Uterus (tissue), 3 donors: ENCODE measurements at regions not wholly inside any gene's neighbourhood (a gene's known extent, or its start where the extent isn't known, plus 50 kb on each side); places are given as distances from the start of the nearest gene placed in this dataset.

Source experiments
- DNase-seq, 2 donors: peaks; one replicate each; pipeline ENCODE4 v3.0.0-alpha.2; 2019 to 2020
- H3K27ac ChIP-seq, 2 donors: fragments of 200-600 bp; sonication (generic); 1 replicate in 1 of 2; 2 replicates in 1 of 2; pipeline ENCODE4 v1.5.1; 2016 to 2018
- H3K27me3 ChIP-seq, 2 donors: fragments of 200-600 bp; sonication (generic); one replicate each; pipeline ENCODE4 v1.5.1; 2018 to 2019; ENCODE audit warnings: control low read depth in 1 of 2
- H3K36me3 ChIP-seq, 2 donors: fragments of 200-600 bp; sonication (generic); one replicate each; pipeline ENCODE4 v1.5.1; 2019; ENCODE audit warnings: control low read depth in 1 of 2
- H3K4me1 ChIP-seq, 2 donors: fragments of 200-600 bp; sonication (generic); one replicate each; pipeline ENCODE4 v1.5.1; 2018 to 2019; ENCODE audit warnings: control low read depth in 1 of 2
- H3K4me3 ChIP-seq, 2 donors: fragments of 200-600 bp; sonication (generic); 1 replicate in 1 of 2; 2 replicates in 1 of 2; pipeline ENCODE4 v1.5.1; 2018 to 2019; ENCODE audit warnings: mild to moderate bottlenecking in 1 of 2
- H3K9me3 ChIP-seq, 2 donors: fragments of 200-600 bp; sonication (generic); one replicate each; pipeline ENCODE4 v1.5.1; 2019; ENCODE audit warnings: control low read depth in 1 of 2
- POLR2A ChIP-seq, 2 donors: fragments of 450-650 bp; IDR thresholded peaks; one replicate each; pipeline ENCODE4 v1.6.1; 2016; ENCODE audit warnings: antibody characterized with exemption in 2 of 2, mild to moderate bottlenecking in 1 of 2, moderate library complexity in 1 of 2
- intact Hi-C: fragments of 100-400 bp; cut with DNase I; formaldehyde crosslinking; loops from one replicate; pipeline ENCODE4 v1.15.1; 2023; ENCODE audit warnings: low total_unique reads
- TF ChIP-seq, protein P1 (sequence below), 4 experiments: fragments of 200-600 bp in 2 of 4; fragments of 450-650 bp in 2 of 4; sonication (generic) in 2 of 4; IDR thresholded peaks; one replicate each; pipeline ENCODE4 v1.5.1; 2016 to 2019; ENCODE audit warnings: antibody characterized with exemption in 4 of 4, mild to moderate bottlenecking in 2 of 4, moderate library complexity in 1 of 4
- donor health status: DM: yes; HTN: yes; CAD: no.

DNA sequence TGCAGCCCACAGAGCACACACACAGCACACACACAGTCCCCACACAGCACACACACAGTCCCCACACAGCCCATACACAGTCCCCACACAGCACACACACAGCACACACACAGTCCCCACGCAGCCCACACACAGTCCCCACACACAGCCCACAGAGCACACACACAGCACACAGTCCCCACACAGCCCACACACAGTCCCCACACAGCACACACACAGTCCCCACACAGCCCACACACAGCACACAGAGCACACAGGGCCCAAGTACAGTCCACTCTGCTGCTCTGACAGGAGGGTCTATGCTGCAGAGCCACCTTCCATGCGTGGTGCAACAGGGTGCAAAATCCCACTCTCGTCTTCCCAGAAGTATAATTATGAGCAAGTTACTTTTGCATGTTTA lies 240.5 kb upstream of the SALL3 start:
- Histone ChIP-seq H3K4me3 (no peak overlapping the region), H3K27ac (no peak overlapping the region), H3K36me3 (no peaks in the 10 kb centered on the region), H3K4me1 (no peaks in the 10 kb centered on the region), H3K9me3 (no peaks in the 10 kb centered on the region), H3K27me3 (no peaks in the 10 kb centered on the region)
- DNase-seq = peak in 1 of 2 donors; percentile 1
- TF ChIP-seq, protein P1, sequence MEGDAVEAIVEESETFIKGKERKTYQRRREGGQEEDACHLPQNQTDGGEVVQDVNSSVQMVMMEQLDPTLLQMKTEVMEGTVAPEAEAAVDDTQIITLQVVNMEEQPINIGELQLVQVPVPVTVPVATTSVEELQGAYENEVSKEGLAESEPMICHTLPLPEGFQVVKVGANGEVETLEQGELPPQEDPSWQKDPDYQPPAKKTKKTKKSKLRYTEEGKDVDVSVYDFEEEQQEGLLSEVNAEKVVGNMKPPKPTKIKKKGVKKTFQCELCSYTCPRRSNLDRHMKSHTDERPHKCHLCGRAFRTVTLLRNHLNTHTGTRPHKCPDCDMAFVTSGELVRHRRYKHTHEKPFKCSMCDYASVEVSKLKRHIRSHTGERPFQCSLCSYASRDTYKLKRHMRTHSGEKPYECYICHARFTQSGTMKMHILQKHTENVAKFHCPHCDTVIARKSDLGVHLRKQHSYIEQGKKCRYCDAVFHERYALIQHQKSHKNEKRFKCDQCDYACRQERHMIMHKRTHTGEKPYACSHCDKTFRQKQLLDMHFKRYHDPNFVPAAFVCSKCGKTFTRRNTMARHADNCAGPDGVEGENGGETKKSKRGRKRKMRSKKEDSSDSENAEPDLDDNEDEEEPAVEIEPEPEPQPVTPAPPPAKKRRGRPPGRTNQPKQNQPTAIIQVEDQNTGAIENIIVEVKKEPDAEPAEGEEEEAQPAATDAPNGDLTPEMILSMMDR (IDR thresholded peaks at IDR 0.05) = no peak
- no peak for TF ChIP-seq POLR2A (IDR thresholded peaks at IDR 0.05)
- intact Hi-C loops = no loop called here

DNA sequence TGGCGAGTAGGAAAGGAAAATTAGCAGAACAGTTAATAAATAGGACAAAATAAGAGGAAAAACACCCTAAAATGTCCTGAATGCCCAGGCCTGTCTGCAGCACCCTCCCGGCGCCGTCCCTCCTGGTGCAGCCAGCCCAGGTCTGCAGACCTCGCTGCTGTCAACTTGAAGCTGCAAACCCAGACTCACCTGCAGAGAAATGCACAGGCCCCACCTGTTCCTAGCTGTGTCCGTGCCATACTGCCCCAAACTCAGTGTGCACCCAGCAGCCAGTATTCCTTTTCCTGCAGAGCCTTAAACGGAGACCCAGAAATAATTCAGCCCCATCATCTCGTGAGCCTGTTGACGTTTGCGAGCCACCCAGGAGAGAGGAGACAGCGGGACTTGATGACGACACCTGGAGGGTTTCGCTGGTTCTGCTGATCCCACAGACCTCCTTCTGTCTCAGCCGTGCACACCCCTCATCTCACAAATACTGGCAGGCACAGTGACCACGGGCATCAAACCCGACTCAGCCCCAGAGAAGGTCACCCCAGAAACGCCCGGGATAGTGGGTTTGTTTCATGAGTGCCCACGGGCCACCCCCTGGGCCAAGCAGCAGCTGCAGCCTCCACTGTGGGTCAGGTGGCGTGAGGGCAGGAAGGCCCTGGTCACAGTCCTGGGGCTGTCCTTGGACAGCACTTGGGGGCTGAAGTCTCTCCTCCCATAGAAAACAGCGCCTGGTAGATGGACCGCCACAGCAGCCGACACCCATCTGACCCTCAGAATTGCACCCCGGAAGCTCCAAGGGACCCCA lies 239.5 kb upstream of the SALL3 start:
- Histone ChIP-seq H3K4me1 (no peaks in the 10 kb centered on the region), H3K9me3 (no peaks in the 10 kb centered on the region), H3K27ac (no peak overlapping the region), H3K36me3 (no peaks in the 10 kb centered on the region), H3K27me3 (no peaks in the 10 kb centered on the region), H3K4me3 (no peak overlapping the region)
- TF ChIP-seq POLR2A (IDR thresholded peaks at IDR 0.05) = no peak
- TF ChIP-seq, protein P1 (IDR thresholded peaks at IDR 0.05) = no peak
- peak in 1 of 2 donors; percentile 4 for DNase-seq
- intact Hi-C loops = no loop called here

DNA sequence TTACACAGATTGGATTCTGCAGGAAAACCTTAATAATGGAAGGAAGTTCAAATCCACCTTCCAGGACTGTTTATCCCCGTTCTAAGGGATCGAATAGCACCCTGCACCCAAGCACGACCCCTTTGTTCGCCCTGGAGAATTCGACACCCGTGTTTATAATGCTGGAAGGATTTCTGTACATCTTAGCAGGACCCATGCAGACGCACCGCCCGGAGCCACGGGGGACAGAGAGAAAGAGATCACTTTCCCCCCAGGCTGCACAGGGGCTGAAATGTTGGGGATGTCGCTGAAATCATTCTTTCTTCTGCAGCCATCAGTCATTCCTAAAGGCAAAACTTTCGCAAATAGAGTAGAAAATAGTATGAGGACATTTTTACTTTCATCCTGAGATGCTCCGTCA lies 238.7 kb upstream of the SALL3 start:
- Histone ChIP-seq H3K9me3 (no peaks in the 10 kb centered on the region), H3K36me3 (no peaks in the 10 kb centered on the region), H3K4me1 (no peaks in the 10 kb centered on the region), H3K4me3 (no peak overlapping the region), H3K27ac (no peak overlapping the region), H3K27me3 (no peaks in the 10 kb centered on the region)
- no peak for DNase-seq
- TF ChIP-seq, protein P1 (IDR thresholded peaks at IDR 0.05) = no peak
- no peak for TF ChIP-seq POLR2A (IDR thresholded peaks at IDR 0.05)
- intact Hi-C loops = no loop called here

GRCh38 chr18:78741381-78742217 lies 238.0 kb upstream of the SALL3 start:
- Histone ChIP-seq H3K27me3 (no peaks in the 10 kb centered on the region), H3K9me3 (no peaks in the 10 kb centered on the region), H3K4me3 (no peak overlapping the region), H3K27ac (no peak overlapping the region), H3K36me3 (no peaks in the 10 kb centered on the region), H3K4me1 (no peaks in the 10 kb centered on the region)
- DNase-seq = no peak
- no peak for TF ChIP-seq POLR2A (IDR thresholded peaks at IDR 0.05)
- TF ChIP-seq, protein P1 (IDR thresholded peaks at IDR 0.05) = no peak
- intact Hi-C loops = no loop called here

DNA sequence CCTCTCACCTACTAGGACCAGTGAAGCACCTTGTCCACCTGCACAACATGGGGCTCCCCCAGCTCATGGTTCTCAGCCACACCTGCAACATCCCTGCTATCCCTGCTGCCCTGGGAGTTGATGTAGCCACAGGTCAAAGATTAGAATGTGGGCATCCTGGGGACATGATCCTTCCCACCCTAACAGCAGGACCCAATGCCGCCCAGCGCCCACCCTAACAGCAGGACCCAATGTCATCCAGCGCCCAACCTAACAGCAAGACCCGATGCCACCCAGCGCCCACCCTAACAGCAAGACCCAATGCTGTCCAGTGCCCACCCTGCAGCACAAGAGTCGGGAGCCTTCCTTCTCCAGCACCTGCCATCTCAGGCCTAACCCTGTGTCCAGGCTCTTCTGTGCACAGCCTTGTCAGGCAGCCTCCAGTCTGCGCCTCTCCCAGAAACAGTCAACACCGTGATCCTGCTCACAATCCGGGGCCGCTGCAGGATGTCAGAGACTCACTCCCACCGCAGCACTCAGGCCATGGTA lies 237.3 kb upstream of the SALL3 start:
- no peaks in the 10 kb centered on the region for H3K27me3 ChIP-seq
- H3K27ac ChIP-seq = no peak overlapping the region
- H3K4me3 ChIP-seq = no peak overlapping the region
- TF ChIP-seq, protein P1 (IDR thresholded peaks at IDR 0.05) = no peak
- no peak for TF ChIP-seq POLR2A (IDR thresholded peaks at IDR 0.05)
- H3K9me3 ChIP-seq = no peaks in the 10 kb centered on the region
- H3K4me1 ChIP-seq = no peaks in the 10 kb centered on the region
- H3K36me3 ChIP-seq = no peaks in the 10 kb centered on the region
- peak in 1 of 2 donors; percentile 1 for DNase-seq
- intact Hi-C loops = no loop called here
